ENCODE measurements at regions not wholly inside any gene's neighbourhood (a gene's known extent, or its start where the extent isn't known, plus 50 kb on each side); places are given as distances from the start of the nearest gene placed in this dataset.

GRCh38 chr1:166383137-166383536 is 216.3 kb upstream of the FAM78B start:
- Histone ChIP-seq H2AFZ (no peak overlapping the region), H3K4me3 (no peak overlapping the region), H3K36me3 (ENCODE audit: low read depth) (no peaks in the 10 kb centered on the region), H3K79me2 (ENCODE audit: insufficient read depth) (no peaks in the 10 kb centered on the region), H3F3A (ENCODE audit: insufficient read depth) (no peaks in the 10 kb centered on the region), H3K9me2 (ENCODE audit: insufficient read depth) (no peaks in the 10 kb centered on the region), H3K4me2 (ENCODE audit: unreplicated experiment) (no peak overlapping the region), H3K27ac (no peak overlapping the region), H3K9me3 (ENCODE audit: low read depth) (no peaks in the 10 kb centered on the region), H4K20me1 (ENCODE audit: insufficient read depth) (no peaks in the 10 kb centered on the region), H3K4me1 (ENCODE audit: insufficient read depth) (no peaks in the 10 kb centered on the region), H3K9ac (no peak overlapping the region), H3K27me3 (replicated peaks; ENCODE audit: insufficient read depth) (no peaks in the 10 kb centered on the region)
- TF ChIP-seq EZH2 (IDR thresholded peaks at IDR 0.05; ENCODE audit: insufficient read depth, poor library complexity, severe bottlenecking) (no peak), EZH2phosphoT487 (IDR thresholded peaks at IDR 0.05; ENCODE audit: insufficient read depth, low read depth) (no peak)
- no peak for DNase-seq
- in situ Hi-C loops (cut with MboI): no loop called here
- WGBS, 2 experiments (ENCODE audit: low coverage in 1 of 2, low lambda C conversion rate in 2 of 2, missing lambda C conversion rate in 2 of 2): 15 to 23% methylated on average over 2 of the region's 2 CpGs

DNA sequence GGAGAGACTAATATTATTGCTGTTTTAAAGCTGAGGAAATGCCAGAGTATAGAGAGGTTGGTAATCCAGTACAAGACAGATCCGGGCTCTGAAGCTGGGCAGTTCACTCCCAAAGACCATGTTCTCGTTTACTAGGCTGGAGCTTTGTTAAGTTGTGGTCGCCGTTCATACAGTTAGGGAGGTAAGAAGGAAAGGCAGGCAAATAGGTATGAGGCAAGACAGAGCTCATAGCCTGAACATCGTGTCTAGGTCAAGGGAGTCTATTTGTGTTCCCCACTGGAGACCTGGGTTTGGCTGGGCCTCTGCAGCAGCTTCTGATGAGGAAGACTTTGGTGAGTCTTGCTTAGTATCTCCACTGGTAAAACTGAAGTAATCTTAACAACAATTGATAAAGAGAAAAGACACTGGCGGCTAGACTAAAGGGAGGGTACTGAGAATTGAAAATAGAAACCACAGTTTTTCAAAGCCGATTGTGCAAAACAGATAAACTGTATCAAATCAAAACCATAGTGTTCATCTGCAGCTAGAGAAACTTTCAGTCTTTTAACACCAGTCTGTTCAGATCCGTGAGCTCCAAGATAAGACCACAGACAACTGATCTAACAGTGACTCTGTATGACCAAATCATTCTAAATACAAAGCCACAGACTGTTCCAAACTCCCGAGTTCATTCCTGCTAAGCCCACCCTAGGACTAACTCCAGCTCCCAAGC is 217.0 kb upstream of the FAM78B start:
- H3K4me2 ChIP-seq (ENCODE audit: unreplicated experiment): no peak overlapping the region
- H3K27me3 ChIP-seq (replicated peaks; ENCODE audit: insufficient read depth): no peaks in the 10 kb centered on the region
- H3K27ac ChIP-seq: no peak overlapping the region
- no peaks in the 10 kb centered on the region for H3K36me3 ChIP-seq (ENCODE audit: low read depth)
- no peaks in the 10 kb centered on the region for H3F3A ChIP-seq (ENCODE audit: insufficient read depth)
- in situ Hi-C loops (cut with MboI): no loop called here
- no peaks in the 10 kb centered on the region for H3K9me3 ChIP-seq (ENCODE audit: low read depth)
- no peak overlapping the region for H3K4me3 ChIP-seq
- no peaks in the 10 kb centered on the region for H3K4me1 ChIP-seq (ENCODE audit: insufficient read depth)
- H2AFZ ChIP-seq: no peak overlapping the region
- no peak for TF ChIP-seq EZH2 (IDR thresholded peaks at IDR 0.05; ENCODE audit: insufficient read depth, poor library complexity, severe bottlenecking)
- no peak for TF ChIP-seq EZH2phosphoT487 (IDR thresholded peaks at IDR 0.05; ENCODE audit: insufficient read depth, low read depth)
- 7 to 11% methylated on average over 9 of the region's 9 CpGs for WGBS, 2 experiments (ENCODE audit: low coverage in 1 of 2, low lambda C conversion rate in 2 of 2, missing lambda C conversion rate in 2 of 2)
- H4K20me1 ChIP-seq (ENCODE audit: insufficient read depth): no peaks in the 10 kb centered on the region
- no peaks in the 10 kb centered on the region for H3K9me2 ChIP-seq (ENCODE audit: insufficient read depth)
- DNase-seq: no peak
- H3K9ac ChIP-seq: no peak overlapping the region
- H3K79me2 ChIP-seq (ENCODE audit: insufficient read depth): no peaks in the 10 kb centered on the region

- H4K20me1 ChIP-seq (ENCODE audit: insufficient read depth): no peaks in the 10 kb centered on the region
- H3K9me3 ChIP-seq (ENCODE audit: low read depth): no peaks in the 10 kb centered on the region
- H3K4me1 ChIP-seq (ENCODE audit: insufficient read depth): no peaks in the 10 kb centered on the region
- no peak overlapping the region for H2AFZ ChIP-seq
- in situ Hi-C loops (cut with MboI): no loop called here
- H3K36me3 ChIP-seq (ENCODE audit: low read depth): no peaks in the 10 kb centered on the region
- no peak for DNase-seq
- no peaks in the 10 kb centered on the region for H3K9me2 ChIP-seq (ENCODE audit: insufficient read depth)
- H3K4me3 ChIP-seq: no peak overlapping the region
- no peaks in the 10 kb centered on the region for H3K27me3 ChIP-seq (replicated peaks; ENCODE audit: insufficient read depth)
- 4 to 6% methylated on average over 7 of the region's 7 CpGs for WGBS, 2 experiments (ENCODE audit: low coverage in 1 of 2, low lambda C conversion rate in 2 of 2, missing lambda C conversion rate in 2 of 2)
- H3K79me2 ChIP-seq (ENCODE audit: insufficient read depth): no peaks in the 10 kb centered on the region
- H3K27ac ChIP-seq: no peak overlapping the region
- H3K9ac ChIP-seq: no peak overlapping the region
- no peaks in the 10 kb centered on the region for H3F3A ChIP-seq (ENCODE audit: insufficient read depth)
- no peak for TF ChIP-seq EZH2 (IDR thresholded peaks at IDR 0.05; ENCODE audit: insufficient read depth, poor library complexity, severe bottlenecking)
- TF ChIP-seq EZH2phosphoT487 (IDR thresholded peaks at IDR 0.05; ENCODE audit: insufficient read depth, low read depth): no peak
- H3K4me2 ChIP-seq (ENCODE audit: unreplicated experiment): no peak overlapping the region
These were observed 218.1 kb upstream of the FAM78B start for GRCh38 chr1:166384948-166385347.

GRCh38 chr1:166390366-166391033 is 223.7 kb upstream of the FAM78B start:
- no peak for DNase-seq
- Histone ChIP-seq H3K4me1 (ENCODE audit: insufficient read depth) (no peaks in the 10 kb centered on the region), H3K4me2 (ENCODE audit: unreplicated experiment) (no peak overlapping the region), H3K36me3 (ENCODE audit: low read depth) (no peaks in the 10 kb centered on the region), H3K9me2 (ENCODE audit: insufficient read depth) (no peaks in the 10 kb centered on the region), H3K27me3 (replicated peaks; ENCODE audit: insufficient read depth) (no peaks in the 10 kb centered on the region), H3K9ac (no peak overlapping the region), H3K4me3 (no peak overlapping the region), H3F3A (ENCODE audit: insufficient read depth) (no peaks in the 10 kb centered on the region), H3K9me3 (ENCODE audit: low read depth) (no peaks in the 10 kb centered on the region), H4K20me1 (ENCODE audit: insufficient read depth) (no peaks in the 10 kb centered on the region), H3K27ac (no peak overlapping the region), H2AFZ (no peak overlapping the region), H3K79me2 (ENCODE audit: insufficient read depth) (no peaks in the 10 kb centered on the region)
- 0% methylated on average over 2 of the region's 2 CpGs for WGBS, 2 experiments (ENCODE audit: low coverage in 1 of 2, low lambda C conversion rate in 2 of 2, missing lambda C conversion rate in 2 of 2)
- TF ChIP-seq EZH2 (IDR thresholded peaks at IDR 0.05; ENCODE audit: insufficient read depth, poor library complexity, severe bottlenecking): no peak
- no peak for TF ChIP-seq EZH2phosphoT487 (IDR thresholded peaks at IDR 0.05; ENCODE audit: insufficient read depth, low read depth)
- in situ Hi-C loops (cut with MboI): no loop called here

Data from GM23248 (cell line).